GM19468 (cell line): ENCODE measurements at regions not wholly inside any gene's neighbourhood (a gene's known extent, or its start where the extent isn't known, plus 50 kb on each side); places are given as distances from the start of the nearest gene placed in this dataset.

ENCODE experiments used
- ATAC-seq: cut with Tn5 transposase; IDR thresholded peaks from one replicate; pipeline ENCODE4 v1.9.1; 2021; ENCODE audit warnings: mild to moderate bottlenecking, moderate library complexity, moderate number of reproducible peaks; ENCODE audit not compliant: unreplicated experiment; ENCODE audit errors: extremely low read depth

- ATAC-seq = peak; percentile 74
Observed at GRCh38 chr1:181142096-181142958, 53.8 kb downstream of the IER5 start.

GRCh38 chr1:181143102-181143859, 54.8 kb downstream of the IER5 start:
- ATAC-seq = no peak

DNA sequence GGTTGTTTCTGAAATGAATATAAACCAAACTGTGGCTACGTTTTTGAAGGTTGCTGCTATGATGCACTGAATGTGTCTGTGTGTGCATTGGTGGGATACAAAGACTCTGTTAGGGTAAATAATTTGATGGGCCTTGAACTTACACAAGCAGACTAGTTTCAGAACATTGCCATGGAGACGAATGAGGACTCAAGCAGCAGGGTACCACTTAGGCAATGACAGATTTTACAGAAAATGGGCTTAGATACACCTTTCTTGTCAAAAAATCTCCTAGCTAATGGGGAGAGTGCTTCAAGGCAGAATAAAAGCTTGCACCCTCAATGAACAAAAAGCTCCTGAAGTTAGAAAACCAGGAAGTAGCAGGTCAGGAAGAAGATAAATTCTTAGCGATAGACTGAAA, 55.7 kb downstream of the IER5 start:
- no peak for ATAC-seq

- ATAC-seq = no peak
Observed at GRCh38 chr1:181148636-181149035, 60.1 kb downstream of the IER5 start.

DNA sequence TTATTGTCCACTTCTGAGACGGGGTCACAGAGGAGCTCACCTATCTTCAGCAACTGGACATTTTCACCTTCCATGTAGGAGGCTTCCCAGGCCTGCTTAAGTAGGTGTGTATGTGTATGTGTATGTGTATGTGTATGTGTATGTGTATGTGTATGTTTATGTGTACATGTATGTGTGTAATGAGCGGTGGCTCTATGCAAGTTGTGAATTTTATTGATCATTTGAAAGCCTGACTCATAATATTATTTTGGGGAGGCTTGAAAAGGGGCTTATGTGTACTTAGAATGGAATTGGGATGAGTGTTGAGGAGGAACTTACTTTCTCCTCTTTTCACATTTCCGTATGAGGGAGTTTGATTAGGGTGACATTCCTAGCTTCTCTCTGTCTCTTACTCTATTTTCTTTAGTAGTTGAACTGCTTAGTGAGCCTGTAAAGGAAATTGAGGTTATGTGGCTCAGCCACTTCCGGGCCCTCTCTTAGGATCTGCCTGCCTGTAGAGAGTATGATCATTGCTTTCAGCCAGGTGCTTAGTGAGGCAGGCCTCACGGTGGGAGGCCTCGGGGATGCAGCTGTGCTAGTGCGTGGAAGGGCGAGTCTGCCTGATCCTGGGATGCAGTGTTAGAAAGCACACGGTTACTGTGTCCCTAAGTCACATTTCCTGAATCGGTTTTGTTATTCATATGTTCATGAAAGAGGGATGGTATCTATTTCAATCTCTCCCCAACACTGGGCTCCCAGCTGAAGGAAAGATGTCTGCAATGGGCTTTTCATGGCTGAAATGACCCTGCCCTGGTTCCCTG, 61.0 kb downstream of the IER5 start:
- ATAC-seq = peak; percentile 80

DNA sequence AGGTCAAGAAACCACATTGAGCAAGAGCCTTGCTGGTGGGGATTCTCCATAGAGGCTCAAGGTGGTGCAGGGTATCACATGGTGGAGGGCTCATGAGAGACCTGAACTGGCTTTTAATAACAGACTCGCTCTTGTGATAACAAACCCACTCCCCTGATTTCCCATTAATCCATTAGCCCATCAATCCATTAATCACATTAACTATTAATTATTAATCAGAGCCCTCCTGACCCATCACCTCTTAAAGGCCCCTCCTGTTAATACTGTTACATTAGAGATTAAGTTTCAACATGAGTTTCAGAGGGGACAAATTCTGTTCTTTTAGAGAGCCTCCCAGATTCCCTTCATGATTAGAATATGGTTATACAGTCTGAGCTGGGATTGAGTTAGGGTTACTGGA, 61.8 kb downstream of the IER5 start:
- ATAC-seq = no peak

DNA sequence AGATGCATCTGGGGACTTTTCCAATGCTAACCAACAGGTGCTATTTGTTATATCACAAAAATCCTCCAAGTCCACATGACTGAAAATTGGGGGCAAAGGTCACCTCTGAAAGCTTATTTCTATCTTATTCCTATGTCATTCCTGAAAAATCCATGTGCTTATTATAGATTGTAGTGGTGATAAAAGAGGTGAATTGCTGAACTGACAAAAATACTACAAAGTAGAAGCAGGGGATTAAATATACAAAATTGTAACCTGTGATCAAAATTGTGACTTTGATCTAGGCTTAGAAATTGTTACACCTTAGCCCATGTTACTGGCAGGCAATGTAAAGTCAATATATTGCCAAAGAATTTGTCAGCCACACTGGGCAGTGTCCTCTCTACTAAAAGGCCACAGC, 62.3 kb downstream of the IER5 start:
- ATAC-seq = no peak

DNA sequence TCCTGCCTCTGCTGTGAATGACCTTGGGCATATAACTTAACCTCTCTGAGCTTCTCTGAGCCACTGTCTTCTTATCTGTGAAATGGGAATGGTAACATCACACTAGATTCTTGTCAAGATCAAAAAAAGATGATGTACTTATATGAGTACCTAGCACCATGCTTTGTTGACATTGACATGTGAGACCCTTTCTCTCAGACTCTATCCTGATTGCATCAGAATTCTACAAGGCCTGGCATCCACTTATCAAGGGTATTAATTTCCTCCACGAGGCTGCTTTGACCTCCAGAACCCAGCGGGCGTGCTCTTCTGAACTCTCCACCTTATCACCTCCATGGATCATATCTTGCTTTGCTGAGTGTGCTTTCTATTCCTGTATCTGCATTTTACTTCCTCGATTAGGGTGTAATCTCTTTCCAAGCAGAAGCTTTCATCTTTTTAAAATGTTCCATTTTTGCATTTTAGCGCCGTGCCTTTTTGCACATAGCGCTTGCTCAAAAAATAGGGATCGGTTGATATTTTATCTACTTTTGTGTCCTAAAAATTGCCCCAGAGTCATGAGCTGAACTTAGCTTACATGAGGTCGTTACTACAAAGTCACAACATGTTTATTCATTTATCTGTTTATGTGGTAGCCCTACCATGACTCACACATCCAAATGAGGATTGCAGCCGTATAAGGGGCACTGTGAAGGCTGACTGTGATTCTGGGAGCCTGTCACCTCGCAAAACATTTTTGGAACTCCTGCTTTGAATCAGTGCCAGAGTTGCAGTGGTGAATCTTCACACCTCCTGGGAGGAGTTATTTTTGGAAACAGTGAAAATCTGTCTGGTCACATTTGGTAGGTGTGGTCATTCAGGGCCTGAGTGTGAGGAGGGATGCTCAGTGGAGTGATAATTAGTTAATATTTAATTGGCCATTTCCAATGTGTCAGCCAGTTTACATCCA, 63.2 kb downstream of the IER5 start:
- ATAC-seq = no peak

DNA sequence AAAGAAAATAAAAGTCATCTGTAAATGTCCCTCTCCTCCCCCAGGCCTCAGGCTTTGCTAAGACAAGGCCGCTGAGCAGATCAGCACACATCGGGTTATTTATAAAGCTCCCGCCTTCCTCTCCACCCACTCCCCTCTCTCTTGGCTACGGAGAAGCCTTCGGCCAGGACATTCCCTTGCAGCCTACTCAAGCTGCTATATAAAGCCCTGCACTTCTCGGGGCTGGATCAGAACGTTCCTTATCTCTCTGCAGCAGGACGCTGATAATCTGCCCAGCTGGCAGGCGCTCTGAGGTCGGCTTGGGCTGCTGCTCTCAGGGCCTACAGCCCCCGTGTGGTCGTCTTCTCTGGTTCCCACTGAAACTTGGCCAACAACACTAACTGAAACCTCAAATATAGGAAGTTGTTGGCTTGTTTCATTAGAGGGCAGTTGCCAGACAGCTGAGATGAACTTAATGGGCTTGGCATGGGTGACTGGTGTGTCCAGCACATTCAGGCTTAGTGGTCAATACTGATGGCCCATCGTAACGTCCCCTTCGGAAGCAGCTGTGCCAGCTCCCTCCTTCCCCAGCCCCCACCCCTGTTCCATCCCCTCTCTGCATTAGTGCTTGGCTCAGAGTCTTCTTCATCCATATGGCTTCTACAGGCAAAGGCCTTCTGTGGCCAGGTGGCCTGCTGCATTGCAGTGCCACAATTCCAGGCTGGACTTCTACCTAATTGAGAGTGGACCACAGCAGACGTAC, 64.6 kb downstream of the IER5 start:
- ATAC-seq = peak; percentile 30

DNA sequence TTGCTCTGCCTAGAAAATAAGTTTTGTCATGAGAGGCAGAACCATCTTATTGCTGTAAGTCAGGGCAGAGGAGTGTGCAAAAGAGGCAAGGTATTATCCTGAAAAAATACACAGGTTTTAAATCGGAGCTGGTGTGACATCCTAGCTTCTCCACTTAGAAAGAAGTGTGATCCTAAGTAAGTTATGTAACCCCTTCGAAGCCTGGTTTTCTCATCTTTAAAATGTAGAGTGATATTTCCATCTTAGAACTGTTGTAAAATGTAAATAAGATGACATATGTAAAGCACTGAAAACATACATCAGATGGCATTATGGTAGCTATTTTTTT, 65.1 kb downstream of the IER5 start:
- ATAC-seq = no peak

- ATAC-seq = no peak
Observed at GRCh38 chr1:181155339-181155738, 66.8 kb downstream of the IER5 start.

DNA sequence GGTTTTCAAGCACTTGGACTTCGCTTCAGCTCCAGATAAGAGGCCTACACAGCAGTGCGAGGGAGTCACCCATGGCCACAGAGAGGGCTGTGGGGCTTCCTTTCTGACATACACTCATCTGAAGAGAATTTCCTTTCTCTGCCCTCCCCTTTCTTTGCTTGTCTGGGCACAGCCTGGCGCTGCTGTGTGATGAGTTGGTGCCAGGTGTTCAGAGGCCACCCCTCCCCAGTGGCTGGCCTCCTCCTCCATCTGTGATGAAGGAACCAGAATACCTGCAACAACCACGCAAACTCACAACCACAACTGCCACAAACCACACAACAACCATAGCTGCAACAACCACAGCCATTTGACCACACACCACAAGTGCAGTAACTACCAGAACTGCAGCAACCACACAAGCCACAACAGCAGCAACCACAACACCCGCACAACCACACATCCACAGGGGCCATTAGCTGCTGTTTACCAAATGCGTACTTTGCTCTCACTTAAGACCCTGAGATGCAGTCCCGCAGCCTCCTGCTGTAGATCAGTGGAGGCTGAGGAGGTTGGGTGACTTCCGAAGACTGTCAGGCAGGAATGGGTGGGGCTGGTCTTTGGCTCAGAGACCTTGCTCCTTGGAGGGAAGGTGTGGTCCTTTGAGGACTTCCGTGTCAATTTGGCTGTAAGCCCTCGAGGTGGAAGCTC, 71.1 kb downstream of the IER5 start:
- ATAC-seq = no peak

DNA sequence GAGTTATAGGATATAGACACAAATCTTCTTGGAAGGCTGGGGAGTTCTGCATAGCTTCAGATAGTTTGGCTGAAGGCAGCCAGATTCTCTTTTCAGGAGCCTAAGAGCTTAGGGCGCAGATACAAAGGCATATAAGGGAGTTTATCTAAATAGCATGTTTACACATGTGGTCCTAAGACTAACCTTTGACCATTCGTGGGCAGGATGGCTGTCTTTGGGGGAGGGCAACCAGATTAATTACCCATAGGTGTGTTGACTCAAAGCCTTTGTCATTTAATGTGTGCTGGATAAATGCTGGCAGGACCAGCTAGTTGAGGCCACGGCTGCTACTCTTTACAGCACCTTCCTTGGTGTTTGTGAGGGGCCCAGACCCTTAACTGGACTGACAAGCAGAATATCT, 71.8 kb downstream of the IER5 start:
- ATAC-seq = no peak

- no peak for ATAC-seq
Observed at GRCh38 chr1:181160998-181161870, 72.7 kb downstream of the IER5 start.

DNA sequence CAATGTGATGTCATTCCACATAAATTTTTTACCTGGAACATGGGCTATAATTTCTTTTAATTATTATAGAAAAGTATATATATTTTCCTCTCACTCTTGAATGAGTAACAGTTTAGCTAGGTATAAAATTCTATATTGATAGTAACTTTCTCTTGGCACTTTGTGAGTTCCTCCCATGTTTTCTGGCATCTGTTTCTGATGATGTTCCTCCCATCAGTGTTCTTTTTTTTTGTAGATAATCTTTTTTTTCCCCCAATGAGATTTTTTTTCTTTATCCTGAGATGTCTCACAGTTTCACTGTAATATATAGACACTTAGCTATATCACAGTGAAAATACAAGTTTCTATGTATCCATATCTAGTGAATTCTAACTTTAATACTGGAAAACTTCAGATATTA, 75.2 kb downstream of the IER5 start:
- no peak for ATAC-seq

DNA sequence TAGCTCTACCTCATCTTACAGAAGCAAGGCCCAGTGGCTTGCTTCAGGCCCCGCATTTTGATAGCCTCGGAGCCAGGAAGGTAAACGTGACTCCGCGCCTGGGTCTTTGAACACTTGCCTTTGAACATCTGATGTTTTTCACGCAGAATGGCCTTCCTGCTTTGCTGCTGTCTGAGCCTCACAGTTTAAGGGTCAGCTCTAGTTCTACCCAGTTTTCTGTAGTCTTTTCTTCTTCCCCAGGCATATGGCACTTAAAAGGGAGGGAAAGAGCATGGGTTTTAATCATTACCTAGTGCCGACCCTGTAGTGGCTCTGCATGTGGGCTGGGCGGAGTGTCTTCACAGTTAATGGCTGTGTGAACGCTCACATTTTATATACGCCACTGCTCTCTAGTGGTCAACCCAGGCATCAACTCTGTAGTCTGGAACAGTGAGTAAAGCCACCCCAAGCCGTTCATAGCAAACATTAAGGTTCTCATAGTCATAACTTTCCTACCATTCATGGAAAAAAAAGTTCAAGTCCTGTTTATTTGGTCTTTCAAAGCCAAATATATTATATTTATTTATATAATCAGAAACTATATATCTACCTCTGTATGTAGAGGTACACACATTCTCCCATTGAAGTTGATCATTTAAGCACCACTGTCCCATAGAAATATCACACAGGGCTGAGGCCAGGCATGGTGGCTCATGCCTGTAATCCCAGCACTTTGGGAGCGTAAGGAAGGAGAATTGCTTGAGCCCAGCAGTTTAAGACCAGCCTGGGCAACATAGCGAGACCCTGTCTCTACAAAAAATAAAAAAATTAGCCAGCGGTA, 78.1 kb downstream of the IER5 start:
- peak; percentile 92 for ATAC-seq
